ENCODE measurements at regions not wholly inside any gene's neighbourhood (a gene's known extent, or its start where the extent isn't known, plus 50 kb on each side); places are given as distances from the start of the nearest gene placed in this dataset.

DNA sequence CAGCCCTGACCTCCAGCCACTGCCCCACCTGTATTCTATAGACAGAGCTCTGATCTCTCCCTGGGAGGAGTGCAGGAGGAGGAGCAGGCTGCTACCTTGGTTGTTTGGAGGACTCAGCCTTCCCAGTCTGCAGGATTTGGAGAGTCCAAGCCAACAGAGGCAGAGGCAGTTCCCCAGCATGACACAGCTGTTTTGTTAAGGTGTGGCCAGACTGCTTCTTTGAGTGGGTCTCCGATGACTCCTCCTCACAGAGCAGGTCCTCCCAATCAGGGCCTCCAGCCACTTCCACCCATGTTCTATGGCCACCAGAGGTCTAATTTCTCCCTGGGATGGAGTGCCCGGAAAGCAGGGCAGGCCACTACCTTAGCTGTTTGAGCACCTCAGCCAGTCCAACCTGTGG lies 203.5 kb downstream of the HACE1 start (continued):
- no peak for TF ChIP-seq SMAD3 (CRISPR knock-in tag; IDR thresholded peaks at IDR 0.05)
- TF ChIP-seq, protein P1, sequence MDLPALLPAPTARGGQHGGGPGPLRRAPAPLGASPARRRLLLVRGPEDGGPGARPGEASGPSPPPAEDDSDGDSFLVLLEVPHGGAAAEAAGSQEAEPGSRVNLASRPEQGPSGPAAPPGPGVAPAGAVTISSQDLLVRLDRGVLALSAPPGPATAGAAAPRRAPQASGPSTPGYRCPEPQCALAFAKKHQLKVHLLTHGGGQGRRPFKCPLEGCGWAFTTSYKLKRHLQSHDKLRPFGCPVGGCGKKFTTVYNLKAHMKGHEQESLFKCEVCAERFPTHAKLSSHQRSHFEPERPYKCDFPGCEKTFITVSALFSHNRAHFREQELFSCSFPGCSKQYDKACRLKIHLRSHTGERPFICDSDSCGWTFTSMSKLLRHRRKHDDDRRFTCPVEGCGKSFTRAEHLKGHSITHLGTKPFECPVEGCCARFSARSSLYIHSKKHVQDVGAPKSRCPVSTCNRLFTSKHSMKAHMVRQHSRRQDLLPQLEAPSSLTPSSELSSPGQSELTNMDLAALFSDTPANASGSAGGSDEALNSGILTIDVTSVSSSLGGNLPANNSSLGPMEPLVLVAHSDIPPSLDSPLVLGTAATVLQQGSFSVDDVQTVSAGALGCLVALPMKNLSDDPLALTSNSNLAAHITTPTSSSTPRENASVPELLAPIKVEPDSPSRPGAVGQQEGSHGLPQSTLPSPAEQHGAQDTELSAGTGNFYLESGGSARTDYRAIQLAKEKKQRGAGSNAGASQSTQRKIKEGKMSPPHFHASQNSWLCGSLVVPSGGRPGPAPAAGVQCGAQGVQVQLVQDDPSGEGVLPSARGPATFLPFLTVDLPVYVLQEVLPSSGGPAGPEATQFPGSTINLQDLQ (CRISPR knock-in tag; IDR thresholded peaks at IDR 0.05), result no peak
- TF ChIP-seq SOX13 (IDR thresholded peaks at IDR 0.05), result no peak
- TF ChIP-seq SOX13 (CRISPR knock-in tag; conservative IDR thresholded peaks at IDR 0.05 in 1 of 2, IDR thresholded peaks at IDR 0.05 in 1 of 2), result no peak
- TF ChIP-seq ATF7-NPFF (CRISPR knock-in tag; IDR thresholded peaks at IDR 0.05; ENCODE audit: low read depth), result no peak
- no peak for TF ChIP-seq ZNF451 (CRISPR knock-in tag; IDR thresholded peaks at IDR 0.05)
- no peak for TF ChIP-seq MED8 (CRISPR knock-in tag; IDR thresholded peaks at IDR 0.05; ENCODE audit: insufficient replicate concordance)
- TF ChIP-seq ZNF501 (CRISPR knock-in tag; IDR thresholded peaks at IDR 0.05), result no peak
- no peak for TF ChIP-seq ZNF782 (CRISPR knock-in tag; IDR thresholded peaks at IDR 0.05; ENCODE audit: borderline replicate concordance)
- TF ChIP-seq CHD4 (IDR thresholded peaks at IDR 0.05; ENCODE audit: borderline replicate concordance, low read length), result no peak
- no peak for TF ChIP-seq NAIF1 (CRISPR knock-in tag; IDR thresholded peaks at IDR 0.05; ENCODE audit: borderline replicate concordance)

DNA sequence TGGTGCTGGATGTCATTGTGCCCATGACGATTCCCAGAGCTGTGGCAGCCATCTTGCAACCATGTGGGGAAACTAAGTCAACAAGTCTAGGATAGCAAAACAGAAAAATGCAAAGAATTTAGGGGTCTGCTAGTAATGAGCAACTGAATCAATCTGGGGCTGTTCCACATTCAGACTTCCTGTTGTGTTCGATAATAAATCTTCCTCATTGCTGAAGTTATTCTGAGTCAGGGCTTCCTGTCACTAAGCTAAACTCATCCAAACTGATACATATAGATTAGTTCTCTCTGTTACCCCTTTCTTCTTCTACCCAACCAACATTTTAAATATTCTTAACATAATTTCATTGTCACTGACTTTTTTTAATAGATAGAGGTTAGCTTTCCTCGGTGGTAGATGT lies 205.9 kb downstream of the HACE1 start:
- H3K4me1 ChIP-seq (ENCODE audit: insufficient read depth, low read length), result no peaks in the 10 kb centered on the region
- DNase-seq (ENCODE audit: low spot score) (no peak), ATAC-seq (no peak), FAIRE-seq (no peak)
- H3K9me3 ChIP-seq (ENCODE audit: low read length), result no peaks in the 10 kb centered on the region
- ChIA-PET CTCF (ENCODE audit: low intra/inter-chr PET ratio, low total read pairs) (no interaction called here), POLR2A (no interaction called here)
- intact Hi-C loops (cut with micrococcal nuclease; ENCODE audit: unreplicated experiment) (no loop called here), in situ Hi-C loops (cut with HindIII; ENCODE audit: extremely low pct_ligation_motif_present, low pct_unique_long_range_greater_than_20kb) (no loop called here)
- H2AFZ ChIP-seq (ENCODE audit: low read length), result no peak overlapping the region
- no peaks in the 10 kb centered on the region for H3K79me2 ChIP-seq (ENCODE audit: insufficient read depth, low read length)
- no peak overlapping the region for H3K4me3 ChIP-seq (replicated peaks in 1 of 3; ENCODE audit: insufficient read depth in 1 of 3, low read depth in 2 of 3, low read length in 3 of 3)
- BruUV-seq (replicated peaks), result no TSS peak
- no peak overlapping the region for H3K27ac ChIP-seq (ENCODE audit: extremely low read length, insufficient read depth, low read length)
- no peaks in the 10 kb centered on the region for H3K27me3 ChIP-seq (ENCODE audit: control insufficient read depth in 1 of 2, insufficient read depth in 2 of 2, low read length in 2 of 2)
- no peaks in the 10 kb centered on the region for H4K20me1 ChIP-seq (ENCODE audit: insufficient read depth, low read length)
- WGBS (ENCODE audit: low lambda C conversion rate), result 10% methylated on average over 3 of the region's 3 CpGs
- no peak overlapping the region for H3K9ac ChIP-seq (ENCODE audit: insufficient read depth, low read depth, low read length)
- H3K4me2 ChIP-seq (ENCODE audit: low read depth, low read length), result no peak overlapping the region
- H3K36me3 ChIP-seq (replicated peaks in 1 of 2; ENCODE audit: control insufficient read depth in 1 of 2, insufficient read depth in 2 of 2, low read length in 2 of 2), result no peaks in the 10 kb centered on the region
- TF ChIP-seq, protein P2, sequence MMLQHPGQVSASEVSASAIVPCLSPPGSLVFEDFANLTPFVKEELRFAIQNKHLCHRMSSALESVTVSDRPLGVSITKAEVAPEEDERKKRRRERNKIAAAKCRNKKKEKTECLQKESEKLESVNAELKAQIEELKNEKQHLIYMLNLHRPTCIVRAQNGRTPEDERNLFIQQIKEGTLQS (CRISPR knock-in tag; IDR thresholded peaks at IDR 0.05), result no peak
- TF ChIP-seq ZNF205 (CRISPR knock-in tag; IDR thresholded peaks at IDR 0.05) (no peak), ZNF292 (CRISPR knock-in tag; IDR thresholded peaks at IDR 0.05; ENCODE audit: borderline replicate concordance, low read depth) (no peak), CREB1 (IDR thresholded peaks at IDR 0.05) (no peak), CREB1 (CRISPR knock-in tag; IDR thresholded peaks at IDR 0.05) (no peak), ZNF225 (CRISPR knock-in tag; IDR thresholded peaks at IDR 0.05) (no peak)
- TF ChIP-seq, protein P3, sequence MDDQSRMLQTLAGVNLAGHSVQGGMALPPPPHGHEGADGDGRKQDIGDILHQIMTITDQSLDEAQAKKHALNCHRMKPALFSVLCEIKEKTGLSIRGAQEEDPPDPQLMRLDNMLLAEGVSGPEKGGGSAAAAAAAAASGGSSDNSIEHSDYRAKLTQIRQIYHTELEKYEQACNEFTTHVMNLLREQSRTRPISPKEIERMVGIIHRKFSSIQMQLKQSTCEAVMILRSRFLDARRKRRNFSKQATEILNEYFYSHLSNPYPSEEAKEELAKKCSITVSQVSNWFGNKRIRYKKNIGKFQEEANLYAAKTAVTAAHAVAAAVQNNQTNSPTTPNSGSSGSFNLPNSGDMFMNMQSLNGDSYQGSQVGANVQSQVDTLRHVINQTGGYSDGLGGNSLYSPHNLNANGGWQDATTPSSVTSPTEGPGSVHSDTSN (CRISPR knock-in tag; IDR thresholded peaks at IDR 0.05; ENCODE audit: borderline replicate concordance), result no peak

Data from HepG2 (cell line).